ENCODE measurements at regions not wholly inside any gene's neighbourhood (a gene's known extent, or its start where the extent isn't known, plus 50 kb on each side); places are given as distances from the start of the nearest gene placed in this dataset.
"Not testable (repeated sequence)": the region's sequence is repeated elsewhere in the genome, so short reads cannot be mapped to it uniquely, and the experiment has no call there.

DNA sequence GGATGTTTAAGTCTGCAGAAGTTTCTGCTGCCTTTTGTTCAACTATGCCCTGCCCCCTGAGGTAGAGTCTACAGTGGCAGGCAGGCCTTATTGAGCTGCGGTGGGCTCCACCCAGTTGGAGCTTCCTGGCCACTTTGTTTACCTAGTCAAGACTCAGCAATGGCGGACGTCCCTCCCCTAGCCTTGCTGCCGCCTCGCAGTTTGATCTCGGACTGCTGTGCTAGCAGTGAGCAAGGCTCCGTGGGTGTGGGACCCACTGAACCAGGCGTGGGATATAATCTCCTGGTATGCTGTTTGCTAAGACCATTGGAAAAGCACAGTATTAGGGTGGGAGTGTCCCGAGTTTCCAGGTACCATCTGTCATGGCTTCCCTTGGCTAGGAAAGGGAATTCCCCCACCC is 79.4 kb upstream of the RPS6KA6 start:
- not testable (repeated sequence) for H3K27me3 ChIP-seq (ENCODE audit: insufficient read depth, low read length); H4K20me1 ChIP-seq (ENCODE audit: control insufficient read depth, insufficient read depth, insufficient read length); H3K23me2 ChIP-seq (ENCODE audit: insufficient read length, low read depth, low read length, poor library complexity, severe bottlenecking); H3K9ac ChIP-seq (ENCODE audit: extremely low read depth, insufficient read length, low read length); DNase-seq; H4K91ac ChIP-seq (ENCODE audit: insufficient read length, low read depth, low read length); H3K79me1 ChIP-seq (ENCODE audit: insufficient read depth, low read depth, low read length, poor library complexity, severe bottlenecking); H2BK15ac ChIP-seq (ENCODE audit: low read depth, low read length); H3K4ac ChIP-seq (ENCODE audit: low read depth, low read length); H3K14ac ChIP-seq (ENCODE audit: insufficient read depth, low read length); H3K23ac ChIP-seq (ENCODE audit: insufficient read length, low read depth, low read length); H3K79me2 ChIP-seq (ENCODE audit: insufficient read depth, low read length); H2AFZ ChIP-seq (ENCODE audit: low read length); H3K27ac Mint-ChIP-seq; H3K4me1 ChIP-seq (ENCODE audit: insufficient read depth, low read length); H3K18ac ChIP-seq (ENCODE audit: insufficient read length, low read depth, low read length); H3T11ph ChIP-seq (ENCODE audit: low read length); H2AK5ac ChIP-seq (ENCODE audit: insufficient read length, low read length); H4K8ac ChIP-seq (replicated peaks; ENCODE audit: insufficient read length, low read depth, low read length); H2BK20ac ChIP-seq (ENCODE audit: low read depth, low read length, poor library complexity, severe bottlenecking); H2BK12ac ChIP-seq (ENCODE audit: insufficient read length, low read depth, low read length); H3K4me3 Mint-ChIP-seq; H3K27ac ChIP-seq (ENCODE audit: insufficient read length, low read depth, low read length); H2BK5ac ChIP-seq (ENCODE audit: insufficient read length, low read length); H3K27me3 Mint-ChIP-seq (ENCODE audit: low read depth); H3K56ac ChIP-seq (ENCODE audit: insufficient read length, low read depth, low read length); H2BK120ac ChIP-seq (ENCODE audit: low read depth, low read length, poor library complexity, severe bottlenecking); H4K5ac ChIP-seq (ENCODE audit: insufficient read length, low read depth, low read length); H3K4me2 ChIP-seq (ENCODE audit: insufficient read depth, insufficient read length, low read length); H3K4me1 Mint-ChIP-seq
- Mint-ChIP-seq H3K36me3 (ENCODE audit: insufficient read depth in 1 of 3, low read depth in 3 of 3) (peaks cover 7 to 12% (median 7%) of the 10 kb centered on the region in 3 experiments; a peak in 5 of 7 replicates), H3K9me3 (peaks cover 58 to 76% of the 10 kb centered on the region in 2 experiments)
- no CpG with 5 or more reads among the region's 9 CpGs for WGBS (ENCODE audit: extremely low coverage, insufficient read length, low lambda C conversion rate)
- peaks cover 13% of the 10 kb centered on the region for H3K9me3 ChIP-seq (ENCODE audit: control insufficient read depth, low read depth, low read length)
